Muscle of leg (tissue), 3 donors: ENCODE measurements at regions not wholly inside any gene's neighbourhood (a gene's known extent, or its start where the extent isn't known, plus 50 kb on each side); places are given as distances from the start of the nearest gene placed in this dataset.
"Not testable (repeated sequence)": the region's sequence is repeated elsewhere in the genome, so short reads cannot be mapped to it uniquely, and the experiment has no call there.

ENCODE experiments used
- DNase-seq: peaks from one replicate; pipeline ENCODE4 v3.0.0; 2013
- H3K27ac ChIP-seq: one replicate; pipeline ENCODE4 v1.5.1; 2013; ENCODE audit warnings: mild to moderate bottlenecking, low read length, control low read depth
- H3K27me3 ChIP-seq: one replicate; pipeline ENCODE4 v1.6.1; 2013; ENCODE audit warnings: low read length; ENCODE audit not compliant: control insufficient read depth, insufficient read depth
- H3K36me3 ChIP-seq: one replicate; pipeline ENCODE4 v1.6.1; 2013; ENCODE audit warnings: low read length; ENCODE audit not compliant: control insufficient read depth, insufficient read depth
- H3K4me1 ChIP-seq: one replicate; pipeline ENCODE4 v1.6.1; 2013; ENCODE audit warnings: low read length; ENCODE audit not compliant: control insufficient read depth, insufficient read depth
- H3K4me3 ChIP-seq: one replicate; pipeline ENCODE4 v1.5.1; 2013; ENCODE audit warnings: low read length, control low read depth
- H3K9me3 ChIP-seq: replicated peaks from 2 replicates; pipeline ENCODE4 v1.6.1; 2013; ENCODE audit warnings: low read depth, low read length; ENCODE audit not compliant: control insufficient read depth
- WGBS: methylation state at CpG from one replicate; pipeline ENCODE4 v1.1.5; 2013; ENCODE audit warnings: missing lambda C conversion rate; ENCODE audit not compliant: insufficient coverage; 5-methylcytosine and 5-hydroxymethylcytosine counted together

GRCh38 chr1:143504080-143504479, 467.7 kb downstream of the FAM72C start:
- H3K9me3 ChIP-seq, DNase-seq, H3K36me3 ChIP-seq, H3K4me1 ChIP-seq, H3K4me3 ChIP-seq, H3K27ac ChIP-seq, H3K27me3 ChIP-seq: not testable (repeated sequence)
- no CpG with 5 or more reads among the region's 2 CpGs for WGBS

GRCh38 chr1:143503048-143503447, 468.7 kb downstream of the FAM72C start:
- H3K27ac ChIP-seq, H3K9me3 ChIP-seq, H3K4me3 ChIP-seq, H3K4me1 ChIP-seq, H3K36me3 ChIP-seq, DNase-seq, H3K27me3 ChIP-seq: not testable (repeated sequence)
- WGBS = no CpG with 5 or more reads among the region's 2 CpGs

GRCh38 chr1:143502038-143502437, 469.7 kb downstream of the FAM72C start:
- WGBS = 56% methylated on average over 2 of the region's 4 CpGs
- not testable (repeated sequence) for H3K36me3 ChIP-seq, DNase-seq, H3K9me3 ChIP-seq, H3K4me3 ChIP-seq, H3K27ac ChIP-seq, H3K4me1 ChIP-seq
- H3K27me3 ChIP-seq = peaks cover 12% of the 10 kb centered on the region

GRCh38 chr1:143498059-143498749, 473.6 kb downstream of the FAM72C start:
- H3K27me3 ChIP-seq = peaks cover 14% of the 10 kb centered on the region
- H3K36me3 ChIP-seq, H3K9me3 ChIP-seq, DNase-seq, H3K27ac ChIP-seq, H3K4me1 ChIP-seq, H3K4me3 ChIP-seq: not testable (repeated sequence)
- 0% methylated on average over 27 of the region's 85 CpGs for WGBS

- Histone ChIP-seq H3K4me1 (no peaks in the 10 kb centered on the region), H3K27ac (no peak overlapping the region), H3K27me3 (peaks cover 14% of the 10 kb centered on the region), H3K4me3 (peak overlapping the region; percentile 10), H3K9me3 (no peaks in the 10 kb centered on the region), H3K36me3 (no peaks in the 10 kb centered on the region)
- DNase-seq = no peak
- WGBS = 3% methylated on average over 39 of the region's 50 CpGs
These were observed 474.4 kb downstream of the FAM72C start for GRCh38 chr1:143497374-143497747.

- not testable (repeated sequence) for DNase-seq, H3K27ac ChIP-seq, H3K9me3 ChIP-seq, H3K36me3 ChIP-seq, H3K4me1 ChIP-seq
- Histone ChIP-seq H3K4me3 (peak overlapping the region; percentile 10), H3K27me3 (peaks cover 14% of the 10 kb centered on the region)
- WGBS = 1% methylated on average over 12 of the region's 37 CpGs
These were observed 475.0 kb downstream of the FAM72C start for GRCh38 chr1:143496526-143497373.
